IPS DF 4.7 (cell line): ENCODE measurements at regions not wholly inside any gene's neighbourhood (a gene's known extent, or its start where the extent isn't known, plus 50 kb on each side); places are given as distances from the start of the nearest gene placed in this dataset.
"Not testable (repeated sequence)": the region's sequence is repeated elsewhere in the genome, so short reads cannot be mapped to it uniquely, and the experiment has no call there.

Experiments
- DNase-seq: peaks from one replicate; pipeline ENCODE4 v3.0.0-alpha.2; 2013; ENCODE audit warnings: low spot score; ENCODE audit errors: extremely low read depth

- not testable (repeated sequence) for DNase-seq
Measured at GRCh38 chr9:71282116-71282515, 160.7 kb upstream of the TRPM3 start.

GRCh38 chr9:71279151-71279739 lies 157.8 kb upstream of the TRPM3 start:
- DNase-seq = no peak

GRCh38 chr9:71273613-71274012 lies 152.2 kb upstream of the TRPM3 start:
- no peak for DNase-seq

GRCh38 chr9:71271602-71272001 lies 150.2 kb upstream of the TRPM3 start:
- DNase-seq = no peak

GRCh38 chr9:71270554-71270953 lies 149.1 kb upstream of the TRPM3 start:
- no peak for DNase-seq

GRCh38 chr9:71269859-71270258 lies 148.4 kb upstream of the TRPM3 start:
- no peak for DNase-seq

- DNase-seq = no peak
Measured at GRCh38 chr9:71268871-71269635, 147.6 kb upstream of the TRPM3 start.

GRCh38 chr9:71263451-71263850 lies 142.0 kb upstream of the TRPM3 start:
- DNase-seq = no peak

GRCh38 chr9:71260419-71260818 lies 139.0 kb upstream of the TRPM3 start:
- DNase-seq = not testable (repeated sequence)

GRCh38 chr9:71254592-71255277 lies 133.3 kb upstream of the TRPM3 start:
- DNase-seq = no peak

- DNase-seq = no peak
Measured at GRCh38 chr9:71253011-71253410, 131.6 kb upstream of the TRPM3 start.

- peak; percentile 74 for DNase-seq
Measured at GRCh38 chr9:71250581-71250980, 129.2 kb upstream of the TRPM3 start.

- no peak for DNase-seq
Measured at GRCh38 chr9:71249729-71250317, 128.4 kb upstream of the TRPM3 start.

- DNase-seq = no peak
Measured at GRCh38 chr9:71245651-71246050, 124.2 kb upstream of the TRPM3 start.

- DNase-seq = no peak
Measured at GRCh38 chr9:71243951-71244350, 122.5 kb upstream of the TRPM3 start.

GRCh38 chr9:71242081-71242480 lies 120.7 kb upstream of the TRPM3 start:
- DNase-seq = no peak

- DNase-seq = no peak
Measured at GRCh38 chr9:71237051-71237450, 115.6 kb upstream of the TRPM3 start.

GRCh38 chr9:71233646-71234045 lies 112.2 kb upstream of the TRPM3 start:
- DNase-seq = no peak

- DNase-seq = peak; percentile 28
Measured at GRCh38 chr9:71223953-71224538, 102.6 kb upstream of the TRPM3 start.

- no peak for DNase-seq
Measured at GRCh38 chr9:71218774-71219173, 97.4 kb upstream of the TRPM3 start.

GRCh38 chr9:71213633-71214032 lies 92.2 kb upstream of the TRPM3 start:
- DNase-seq = no peak

- no peak for DNase-seq
Measured at GRCh38 chr9:71210326-71210725, 88.9 kb upstream of the TRPM3 start.
